OCI-LY7 (cell line): ENCODE measurements at regions not wholly inside any gene's neighbourhood (a gene's known extent, or its start where the extent isn't known, plus 50 kb on each side); places are given as distances from the start of the nearest gene placed in this dataset.
"Not testable (repeated sequence)": the region's sequence is repeated elsewhere in the genome, so short reads cannot be mapped to it uniquely, and the experiment has no call there.

ENCODE experiments used
- BruUV-seq: library from RNA; stranded (reverse); fragments of 400-500 nt; replicated peaks from 2 replicates; lab custom pipeline; 2021; lab: Mats Ljungman, UMichigan
- CTCF ChIA-PET: fragments of 300-600 bp; sonication (Branson Sonifier 250); formaldehyde crosslinking; loops from one replicate; lab custom pipeline; 2022; ENCODE audit warnings: antibody characterized with exemption; ENCODE audit not compliant: unreplicated experiment; lab: Charles Lee
- POLR2A ChIA-PET: fragments of 300-600 bp; sonication (Branson Sonifier 250); formaldehyde crosslinking; loops from one replicate; lab custom pipeline; 2022; ENCODE audit warnings: antibody characterized with exemption; lab: Charles Lee
- DNase-seq: peaks from one replicate; pipeline ENCODE4 v3.0.0-alpha.2; 2015; ENCODE audit warnings: low spot score
- H2AFZ ChIP-seq: fragments of 200-600 bp; sonication (generic), shearing (Covaris generic); 2 replicates; pipeline ENCODE4 v1.6.1; 2014; ENCODE audit warnings: mild to moderate bottlenecking, antibody characterized with exemption, low read length, moderate library complexity
- H3K27ac ChIP-seq: fragments of 200-600 bp; sonication (generic); 2 replicates; pipeline ENCODE4 v1.5.1; 2014; ENCODE audit warnings: mixed run types, low read depth, mild to moderate bottlenecking, moderate library complexity, low read length, inconsistent platforms; ENCODE audit not compliant: poor library complexity, severe bottlenecking
- H3K36me3 ChIP-seq: fragments of 200-600 bp; sonication (generic); 2 replicates; pipeline ENCODE4 v1.6.1; 2014; ENCODE audit warnings: mild to moderate bottlenecking, antibody characterized with exemption, low read length, moderate library complexity, mixed read lengths; ENCODE audit not compliant: insufficient read depth
- H3K4me1 ChIP-seq: fragments of 200-600 bp; sonication (generic); 2 replicates; pipeline ENCODE4 v1.5.1; 2014; ENCODE audit warnings: mild to moderate bottlenecking, low read length; ENCODE audit not compliant: insufficient read depth, poor library complexity, severe bottlenecking
- H3K4me2 ChIP-seq: fragments of 200-600 bp; sonication (generic); 2 replicates; pipeline ENCODE4 v1.6.1; 2014; ENCODE audit warnings: mild to moderate bottlenecking, low read length
- H3K4me3 ChIP-seq: fragments of 200-600 bp; sonication (generic); 2 replicates; pipeline ENCODE4 v1.5.1; 2014; ENCODE audit warnings: mild to moderate bottlenecking, low read depth, low read length; ENCODE audit not compliant: poor library complexity, severe bottlenecking
- H3K79me2 ChIP-seq: fragments of 200-600 bp; sonication (generic); 2 replicates; pipeline ENCODE4 v1.6.1; 2016; ENCODE audit warnings: low read depth, mild to moderate bottlenecking, low read length, moderate library complexity, mixed read lengths; ENCODE audit not compliant: insufficient read depth
- H3K9me2 ChIP-seq: fragments of 200-600 bp; sonication (generic); 2 replicates; pipeline ENCODE4 v1.6.1; 2016; ENCODE audit warnings: mild to moderate bottlenecking, low read length, mixed read lengths; ENCODE audit not compliant: insufficient read depth
- H3K9me3 ChIP-seq: fragments of 200-600 bp; sonication (generic); 2 replicates; pipeline ENCODE4 v1.6.1; 2014; ENCODE audit warnings: mild to moderate bottlenecking, mixed run types, low read length, mixed read lengths
- H4K20me1 ChIP-seq: fragments of 200-600 bp; sonication (generic); 2 replicates; pipeline ENCODE4 v1.6.1; 2014; ENCODE audit warnings: mild to moderate bottlenecking, antibody characterized with exemption, low read length, moderate library complexity, mixed read lengths; ENCODE audit not compliant: insufficient read depth
- CTCF ChIP-seq: fragments of 200-600 bp; sonication (generic); conservative IDR thresholded peaks from 2 replicates; pipeline ENCODE4 v1.5.1; 2014; ENCODE audit warnings: mild to moderate bottlenecking, antibody characterized with exemption, low read length, moderate library complexity, mixed read lengths
- EZH2phosphoT487 ChIP-seq: fragments of 200-600 bp; sonication (generic); IDR thresholded peaks from 2 replicates; pipeline ENCODE4 v1.6.1; 2018; ENCODE audit warnings: low read depth, borderline replicate concordance, mild to moderate bottlenecking, mixed run types, antibody characterized with exemption, low read length, moderate library complexity, mixed read lengths
- intact Hi-C: fragments of 100-400 bp; cut with micrococcal nuclease; formaldehyde crosslinking; loops from one replicate; pipeline ENCODE4 v1.10.0; 2022; ENCODE audit not compliant: unreplicated experiment

GRCh38 chr3:20990896-20991295 is 760.1 kb downstream of the ZNF385D start:
- ChIA-PET POLR2A (interaction anchor here (0.6 kb wide), 1 partner anchor 1653 kb away, joined by 3 read pairs; no protein-coding TSS in a partner anchor), CTCF (no interaction called here)
- intact Hi-C loops, result no loop called here
- Histone ChIP-seq H3K27ac (no peak overlapping the region), H3K4me1 (no peaks in the 10 kb centered on the region), H3K4me3 (no peak overlapping the region), H4K20me1 (no peaks in the 10 kb centered on the region), H3K79me2 (no peaks in the 10 kb centered on the region), H3K9me3 (no peaks in the 10 kb centered on the region), H3K36me3 (no peaks in the 10 kb centered on the region), H3K4me2 (no peak overlapping the region), H3K9me2 (no peaks in the 10 kb centered on the region), H2AFZ (no peak overlapping the region)
- DNase-seq, result no peak
- no peak for TF ChIP-seq EZH2phosphoT487
- no peak for TF ChIP-seq CTCF
- BruUV-seq, result no TSS peak

GRCh38 chr3:20989653-20990052 is 761.4 kb downstream of the ZNF385D start:
- H2AFZ ChIP-seq, H3K9me2 ChIP-seq, H4K20me1 ChIP-seq, BruUV-seq, H3K4me2 ChIP-seq, CTCF ChIA-PET, intact Hi-C loops, H3K4me3 ChIP-seq, H3K36me3 ChIP-seq, DNase-seq, H3K9me3 ChIP-seq, H3K79me2 ChIP-seq, POLR2A ChIA-PET, H3K27ac ChIP-seq, H3K4me1 ChIP-seq: not testable (repeated sequence)

- Histone ChIP-seq H3K9me3 (no peaks in the 10 kb centered on the region), H3K4me2 (no peak overlapping the region), H3K9me2 (no peaks in the 10 kb centered on the region), H4K20me1 (no peaks in the 10 kb centered on the region), H3K4me1 (no peaks in the 10 kb centered on the region), H3K36me3 (no peaks in the 10 kb centered on the region), H2AFZ (no peak overlapping the region), H3K4me3 (no peak overlapping the region), H3K27ac (no peak overlapping the region), H3K79me2 (no peaks in the 10 kb centered on the region)
- BruUV-seq, result no TSS peak
- ChIA-PET CTCF (no interaction called here), POLR2A (interaction anchor here (0.6 to 1.1 kb wide), 2 partner anchors 8 to 73 kb away, joined by 3 to 5 read pairs; no protein-coding TSS in a partner anchor)
- intact Hi-C loops, result no loop called here
- no peak for DNase-seq
- TF ChIP-seq CTCF (no peak), EZH2phosphoT487 (no peak)
Observed at GRCh38 chr3:20984594-20985205, 766.3 kb downstream of the ZNF385D start.
